Vagina (tissue), 2 donors: ENCODE measurements at regions not wholly inside any gene's neighbourhood (a gene's known extent, or its start where the extent isn't known, plus 50 kb on each side); places are given as distances from the start of the nearest gene placed in this dataset.

ENCODE experiments used
- CTCF ChIP-seq, 3 experiments: fragments of 450-650 bp in 2 of 3; fragments of 200-600 bp in 1 of 3; sonication (generic) in 1 of 3; IDR thresholded peaks; one replicate each; pipeline ENCODE4 v1.5.1; 2017 to 2019; ENCODE audit warnings: antibody characterized with exemption in 3 of 3, mild to moderate bottlenecking in 2 of 3, moderate library complexity in 2 of 3
- POLR2A ChIP-seq, 2 donors: fragments of 450-650 bp; IDR thresholded peaks; one replicate each; pipeline ENCODE4 v1.6.1; 2017; ENCODE audit warnings: antibody characterized with exemption in 2 of 2, mild to moderate bottlenecking in 2 of 2, moderate library complexity in 2 of 2
- POLR2AphosphoS5 ChIP-seq, 2 donors: sonication (generic); formaldehyde crosslinking; IDR thresholded peaks; one replicate each; pipeline ENCODE4 v1.9.0; 2017; ENCODE audit warnings: antibody characterized with exemption in 2 of 2, mild to moderate bottlenecking in 2 of 2, low read depth in 1 of 2; ENCODE audit not compliant: insufficient read depth in 1 of 2

GRCh38 chr1:170402476-170403311 lies 129.3 kb upstream of the GORAB start:
- TF ChIP-seq CTCF (IDR thresholded peaks at IDR 0.05) (no peak), POLR2A (IDR thresholded peaks at IDR 0.05) (no peak), POLR2AphosphoS5 (IDR thresholded peaks at IDR 0.05; ENCODE audit: insufficient read depth in 1 of 2, low read depth in 1 of 2) (no peak)
